OCI-LY3 (cell line): ENCODE measurements at regions not wholly inside any gene's neighbourhood (a gene's known extent, or its start where the extent isn't known, plus 50 kb on each side); places are given as distances from the start of the nearest gene placed in this dataset.

ENCODE experiments used
- EZH2phosphoT487 ChIP-seq: fragments of 200-600 bp; shearing (Covaris generic); IDR thresholded peaks from 2 replicates; pipeline ENCODE4 v1.6.1; 2018; ENCODE audit warnings: antibody characterized with exemption, mixed run types, low read depth
- TF ChIP-seq, protein P1 (sequence below): fragments of 200-600, 300-600 bp; sonication (generic); IDR thresholded peaks from 2 replicates; pipeline ENCODE4 v1.5.1; 2014; ENCODE audit warnings: antibody characterized with exemption, low read length, low read depth

DNA sequence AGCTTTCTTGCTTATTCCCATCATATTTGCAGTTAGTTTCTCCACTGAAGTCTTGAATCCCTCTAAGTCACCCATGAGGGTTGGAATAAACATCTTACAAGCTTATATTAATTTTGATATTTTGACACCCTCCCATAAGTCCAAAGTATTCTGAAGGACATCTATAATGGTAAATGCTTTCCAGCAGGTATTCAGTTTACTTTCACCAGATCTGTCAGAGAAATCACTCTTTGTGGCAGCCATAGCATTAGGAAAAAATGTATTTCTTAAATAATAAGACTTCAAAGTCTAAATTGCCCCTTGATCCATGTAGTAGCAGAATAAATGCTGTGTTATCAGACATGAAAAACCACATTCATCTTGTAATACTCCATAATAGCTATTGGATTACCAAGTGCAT, 1371.7 kb upstream of the PABPC4L start:
- TF ChIP-seq, protein P1, sequence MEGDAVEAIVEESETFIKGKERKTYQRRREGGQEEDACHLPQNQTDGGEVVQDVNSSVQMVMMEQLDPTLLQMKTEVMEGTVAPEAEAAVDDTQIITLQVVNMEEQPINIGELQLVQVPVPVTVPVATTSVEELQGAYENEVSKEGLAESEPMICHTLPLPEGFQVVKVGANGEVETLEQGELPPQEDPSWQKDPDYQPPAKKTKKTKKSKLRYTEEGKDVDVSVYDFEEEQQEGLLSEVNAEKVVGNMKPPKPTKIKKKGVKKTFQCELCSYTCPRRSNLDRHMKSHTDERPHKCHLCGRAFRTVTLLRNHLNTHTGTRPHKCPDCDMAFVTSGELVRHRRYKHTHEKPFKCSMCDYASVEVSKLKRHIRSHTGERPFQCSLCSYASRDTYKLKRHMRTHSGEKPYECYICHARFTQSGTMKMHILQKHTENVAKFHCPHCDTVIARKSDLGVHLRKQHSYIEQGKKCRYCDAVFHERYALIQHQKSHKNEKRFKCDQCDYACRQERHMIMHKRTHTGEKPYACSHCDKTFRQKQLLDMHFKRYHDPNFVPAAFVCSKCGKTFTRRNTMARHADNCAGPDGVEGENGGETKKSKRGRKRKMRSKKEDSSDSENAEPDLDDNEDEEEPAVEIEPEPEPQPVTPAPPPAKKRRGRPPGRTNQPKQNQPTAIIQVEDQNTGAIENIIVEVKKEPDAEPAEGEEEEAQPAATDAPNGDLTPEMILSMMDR, result no peak
- TF ChIP-seq EZH2phosphoT487, result no peak
